Panc1 (cell line): ENCODE measurements at regions not wholly inside any gene's neighbourhood (a gene's known extent, or its start where the extent isn't known, plus 50 kb on each side); places are given as distances from the start of the nearest gene placed in this dataset.

ENCODE experiments used
- ATAC-seq: fragments of 200-7000 bp; cut with Tn5 transposase; 2 replicates; pipeline ENCODE4 v1.9.1; 2020; ENCODE audit warnings: mild to moderate bottlenecking, moderate library complexity
- BruUV-seq: library from RNA; stranded (reverse); fragments of 400-500 nt; replicated peaks from 2 replicates; lab custom pipeline; 2021; lab: Mats Ljungman, UMichigan
- CTCF ChIA-PET: fragments of 300-600 bp; sonication (Branson Sonifier 250); formaldehyde crosslinking; loops from one replicate; lab custom pipeline; 2022; ENCODE audit warnings: antibody characterized with exemption; lab: Charles Lee
- POLR2A ChIA-PET: fragments of 300-600 bp; sonication (Branson Sonifier 250); formaldehyde crosslinking; loops from one replicate; lab custom pipeline; 2022; ENCODE audit warnings: antibody characterized with exemption; lab: Charles Lee
- DNase-seq: peaks from one replicate; pipeline ENCODE4 v3.0.0-alpha.2; 2010; ENCODE audit warnings: low read depth, low spot score
- H3K27ac ChIP-seq: 2 replicates; pipeline ENCODE4 v1.5.1; 2011; ENCODE audit warnings: mild to moderate bottlenecking, low read length, inconsistent platforms
- H3K27me3 ChIP-seq: fragments of 200-500 bp; sonication (Bioruptor generic); 2 replicates; pipeline ENCODE4 v1.6.0; 2014; ENCODE audit warnings: low read length, inconsistent platforms; ENCODE audit not compliant: control insufficient read depth, insufficient read depth
- H3K36me3 ChIP-seq: fragments of 200-500 bp; sonication (Bioruptor generic); 2 replicates; pipeline ENCODE4 v1.5.1; 2014; ENCODE audit warnings: inconsistent platforms, mild to moderate bottlenecking, low read length, moderate library complexity; ENCODE audit not compliant: control insufficient read depth, insufficient read depth
- H3K4me1 ChIP-seq: 2 replicates; pipeline ENCODE4 v1.5.1; 2011; ENCODE audit warnings: inconsistent platforms, mild to moderate bottlenecking, low read length, moderate library complexity; ENCODE audit not compliant: control insufficient read depth, insufficient read depth
- H3K4me3 ChIP-seq, 2 experiments: 2 replicates each; pipeline ENCODE4 v1.5.1; 2011 to 2012; ENCODE audit warnings: low read depth in 2 of 2, low read length in 2 of 2, mild to moderate bottlenecking in 2 of 2, inconsistent platforms in 1 of 2, moderate library complexity in 1 of 2
- H3K9me3 ChIP-seq: fragments of 200-500 bp; sonication (Bioruptor generic); 2 replicates; pipeline ENCODE4 v1.5.1; 2014; ENCODE audit warnings: low read depth, mild to moderate bottlenecking, inconsistent platforms, low read length, moderate library complexity; ENCODE audit not compliant: control insufficient read depth, insufficient read depth
- CTCF ChIP-seq: fragments of 450-650 bp; IDR thresholded peaks from 2 replicates; pipeline ENCODE4 v1.5.1; 2017; ENCODE audit warnings: mild to moderate bottlenecking
- POLR2AphosphoS5 ChIP-seq: IDR thresholded peaks from 2 replicates; pipeline ENCODE4 v1.6.1; 2012; ENCODE audit warnings: mild to moderate bottlenecking, low read depth, low read length, moderate library complexity
- REST ChIP-seq, 2 experiments: IDR thresholded peaks; 2 replicates each; pipeline ENCODE4 v1.6.1; 2011 to 2012; ENCODE audit warnings: low read depth in 2 of 2, control low read depth in 1 of 2, low read length in 1 of 2, mild to moderate bottlenecking in 1 of 2, moderate library complexity in 1 of 2; ENCODE audit not compliant: insufficient read depth in 1 of 2
- SIN3A ChIP-seq: IDR thresholded peaks from 2 replicates; pipeline ENCODE4 v1.6.1; 2012; ENCODE audit warnings: low read depth, mild to moderate bottlenecking, low read length, moderate library complexity, borderline replicate concordance; ENCODE audit not compliant: insufficient read depth
- TCF7L2 ChIP-seq: IDR thresholded peaks from 2 replicates; pipeline ENCODE4 v1.6.1; 2011; ENCODE audit warnings: mild to moderate bottlenecking, low read depth, low read length, inconsistent platforms
- in situ Hi-C: cut with HindIII; loops from 2 replicates; pipeline ENCODE4 v1.10.0; 2016; ENCODE audit warnings: low sequenced_read_pairs, low pct_unique_long_range_greater_than_20kb
- intact Hi-C: fragments of 100-400 bp; cut with micrococcal nuclease; formaldehyde crosslinking; loops from one replicate; pipeline ENCODE4 v1.10.0; 2022; ENCODE audit not compliant: unreplicated experiment

- no peak overlapping the region for H3K27ac ChIP-seq
- intact Hi-C loops (no loop called here), in situ Hi-C loops (no loop called here)
- TF ChIP-seq POLR2AphosphoS5 (no peak), SIN3A (no peak), CTCF (no peak), TCF7L2 (no peak), REST (IDR thresholded peaks at IDR 0.05; ENCODE audit: insufficient read depth in 1 of 2, low read depth in 2 of 2, low read length in 1 of 2) (no peak)
- no peaks in the 10 kb centered on the region for H3K4me1 ChIP-seq
- no peaks in the 10 kb centered on the region for H3K27me3 ChIP-seq
- POLR2A ChIA-PET, result no interaction called here
- H3K36me3 ChIP-seq, result no peaks in the 10 kb centered on the region
- CTCF ChIA-PET, result no interaction called here
- ATAC-seq (no peak), DNase-seq (no peak)
- H3K9me3 ChIP-seq, result no peaks in the 10 kb centered on the region
- no peak overlapping the region for H3K4me3 ChIP-seq
- BruUV-seq, result no TSS peak
These were observed 240.4 kb downstream of the IRX2 start for GRCh38 chr5:2511126-2511525.

GRCh38 chr5:2509527-2509926, 241.9 kb downstream of the IRX2 start:
- in situ Hi-C loops, result no loop called here
- no peaks in the 10 kb centered on the region for H3K9me3 ChIP-seq
- ATAC-seq, result no peak
- CTCF ChIA-PET, result no interaction called here
- H3K27me3 ChIP-seq, result no peaks in the 10 kb centered on the region
- TF ChIP-seq POLR2AphosphoS5 (no peak), REST (IDR thresholded peaks at IDR 0.05; ENCODE audit: insufficient read depth in 1 of 2, low read depth in 2 of 2, low read length in 1 of 2) (no peak), CTCF (no peak), SIN3A (no peak), TCF7L2 (no peak)
- no peak for DNase-seq
- no TSS peak for BruUV-seq
- H3K4me3 ChIP-seq, result no peak overlapping the region
- intact Hi-C loops, result no loop called here
- H3K36me3 ChIP-seq, result no peaks in the 10 kb centered on the region
- H3K27ac ChIP-seq, result no peak overlapping the region
- POLR2A ChIA-PET, result no interaction called here
- no peaks in the 10 kb centered on the region for H3K4me1 ChIP-seq
